ENCODE measurements at regions not wholly inside any gene's neighbourhood (a gene's known extent, or its start where the extent isn't known, plus 50 kb on each side); places are given as distances from the start of the nearest gene placed in this dataset.

DNA sequence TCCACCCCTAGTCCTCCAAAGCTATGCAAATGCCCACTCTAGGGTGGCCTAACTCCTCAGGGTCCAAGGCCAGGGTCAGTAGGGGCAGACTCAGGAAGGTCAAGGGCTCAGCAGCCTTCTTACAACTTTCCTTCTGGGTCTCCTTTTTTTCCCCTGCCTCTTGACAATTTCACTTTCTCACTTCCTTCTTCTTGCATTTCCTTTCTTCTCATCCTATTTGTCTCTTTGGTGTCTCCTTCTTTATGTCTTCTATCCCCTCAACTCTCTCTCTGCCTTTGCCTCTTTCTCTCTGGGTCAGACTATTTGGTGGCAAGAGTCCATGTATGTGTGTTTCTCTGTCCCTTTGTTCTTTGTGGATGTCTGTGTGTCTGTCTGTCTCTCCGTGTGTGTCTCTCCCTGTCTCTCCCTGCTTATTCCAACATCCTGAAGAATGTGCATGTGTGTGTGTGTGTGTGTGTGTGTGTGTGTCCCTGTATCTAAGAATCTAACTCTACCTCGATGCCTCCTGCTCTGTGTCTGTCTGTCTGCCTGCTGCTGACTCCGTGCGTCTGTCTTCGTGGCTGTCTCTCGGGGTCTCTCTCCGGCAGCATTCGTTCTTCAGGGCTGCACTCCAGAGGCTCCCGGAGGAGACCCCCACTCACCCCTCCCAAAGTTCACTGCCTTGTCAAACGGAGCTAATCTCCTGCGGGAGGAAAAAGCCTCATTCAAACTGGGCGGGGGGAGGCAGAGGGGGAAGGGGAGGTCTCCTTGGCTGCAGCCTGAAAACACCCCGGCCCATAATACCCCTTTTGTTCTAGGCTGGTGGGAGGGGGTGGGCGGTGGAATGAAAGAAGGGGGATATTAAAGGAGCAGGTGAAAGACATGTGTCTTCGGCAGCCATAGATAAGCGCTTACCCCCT, 51.7 kb upstream of the FOXP4 start:
- Histone ChIP-seq H3K4me3 (ENCODE audit: control insufficient read depth in 2 of 3, extremely low read depth in 1 of 3, insufficient read depth in 2 of 3, low read depth in 1 of 3, low read length in 3 of 3) (no peak overlapping the region), H3K9me1 (ENCODE audit: control insufficient read depth, extremely low read depth, insufficient read depth, low read length) (no peaks in the 10 kb centered on the region), H3K36me3 (ENCODE audit: control insufficient read depth in 2 of 2, extremely low read depth in 1 of 2, insufficient read depth in 2 of 2, low read length in 2 of 2) (no peaks in the 10 kb centered on the region), H3K27ac (ENCODE audit: control insufficient read depth, insufficient read depth, low read length) (no peak overlapping the region), H3K27me3 (ENCODE audit: control insufficient read depth, extremely low read depth, insufficient read depth, low read length) (peaks cover 48% of the 10 kb centered on the region), H3K4me1 (ENCODE audit: control insufficient read depth, extremely low read depth, insufficient read depth, low read length) (no peaks in the 10 kb centered on the region), H2AFZ (ENCODE audit: control insufficient read depth, low read length) (no peak overlapping the region), H3K9me3 (ENCODE audit: control insufficient read depth, low read depth, low read length) (no peaks in the 10 kb centered on the region), H4K20me1 (ENCODE audit: control insufficient read depth, extremely low read depth, insufficient read depth, low read length) (no peaks in the 10 kb centered on the region), H3K4me2 (ENCODE audit: control insufficient read depth, extremely low read depth, insufficient read depth, low read depth, low read length) (no peak overlapping the region), H3K9ac (ENCODE audit: control insufficient read depth, extremely low read depth, insufficient read depth, low read length) (no peak overlapping the region), H3K79me2 (ENCODE audit: control insufficient read depth, insufficient read depth, low read length) (no peaks in the 10 kb centered on the region)
- DNase-seq (ENCODE audit: low read depth, low spot score): no peak
- dilution Hi-C loops (cut with MboI; ENCODE audit: extremely low pct_ligation_motif_present, low sequenced_read_pairs): no loop called here
- no peak for TF ChIP-seq EZH2 (IDR thresholded peaks at IDR 0.05; ENCODE audit: low read length)
- TF ChIP-seq, protein P1, sequence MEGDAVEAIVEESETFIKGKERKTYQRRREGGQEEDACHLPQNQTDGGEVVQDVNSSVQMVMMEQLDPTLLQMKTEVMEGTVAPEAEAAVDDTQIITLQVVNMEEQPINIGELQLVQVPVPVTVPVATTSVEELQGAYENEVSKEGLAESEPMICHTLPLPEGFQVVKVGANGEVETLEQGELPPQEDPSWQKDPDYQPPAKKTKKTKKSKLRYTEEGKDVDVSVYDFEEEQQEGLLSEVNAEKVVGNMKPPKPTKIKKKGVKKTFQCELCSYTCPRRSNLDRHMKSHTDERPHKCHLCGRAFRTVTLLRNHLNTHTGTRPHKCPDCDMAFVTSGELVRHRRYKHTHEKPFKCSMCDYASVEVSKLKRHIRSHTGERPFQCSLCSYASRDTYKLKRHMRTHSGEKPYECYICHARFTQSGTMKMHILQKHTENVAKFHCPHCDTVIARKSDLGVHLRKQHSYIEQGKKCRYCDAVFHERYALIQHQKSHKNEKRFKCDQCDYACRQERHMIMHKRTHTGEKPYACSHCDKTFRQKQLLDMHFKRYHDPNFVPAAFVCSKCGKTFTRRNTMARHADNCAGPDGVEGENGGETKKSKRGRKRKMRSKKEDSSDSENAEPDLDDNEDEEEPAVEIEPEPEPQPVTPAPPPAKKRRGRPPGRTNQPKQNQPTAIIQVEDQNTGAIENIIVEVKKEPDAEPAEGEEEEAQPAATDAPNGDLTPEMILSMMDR (optimal IDR thresholded peaks at IDR 0.05 in 1 of 3, IDR thresholded peaks at IDR 0.05 in 1 of 3, conservative IDR thresholded peaks at IDR 0.05 in 1 of 3; ENCODE audit: extremely low read depth in 1 of 3, insufficient read depth in 2 of 3, low read length in 3 of 3): no peak
- FAIRE-seq: no peak

Data from keratinocyte (primary cell).